GM21447 (cell line): ENCODE measurements at regions not wholly inside any gene's neighbourhood (a gene's known extent, or its start where the extent isn't known, plus 50 kb on each side); places are given as distances from the start of the nearest gene placed in this dataset.
A peak's percentile ranks its signal among the peaks of the same experiment; 100 is the strongest.
"Not testable (repeated sequence)": the region's sequence is repeated elsewhere in the genome, so short reads cannot be mapped to it uniquely, and the experiment has no call there.

Source experiments
- ATAC-seq: cut with Tn5 transposase; IDR thresholded peaks from one replicate; pipeline ENCODE4 v1.9.1; 2021; ENCODE audit not compliant: unreplicated experiment

DNA sequence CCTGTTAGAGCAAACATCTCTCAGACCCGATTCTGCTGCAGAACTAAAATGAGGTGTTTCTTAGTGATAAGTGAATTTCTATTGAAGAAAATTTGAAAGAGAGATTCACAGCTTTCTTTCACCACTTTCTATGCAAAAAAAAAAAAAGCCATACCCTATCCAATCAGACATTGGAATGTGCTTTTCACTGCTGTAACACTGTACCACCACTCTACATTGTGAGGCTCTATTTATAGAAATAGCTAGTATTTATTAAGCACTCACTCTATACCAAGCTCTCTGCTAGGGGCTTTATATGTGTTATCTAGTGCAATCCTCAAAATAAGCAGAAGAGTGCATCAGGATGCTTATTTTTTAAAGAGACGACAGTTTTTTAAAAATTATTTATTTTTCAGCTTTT lies 580.6 kb upstream of the VRK2 start:
- no peak for ATAC-seq

DNA sequence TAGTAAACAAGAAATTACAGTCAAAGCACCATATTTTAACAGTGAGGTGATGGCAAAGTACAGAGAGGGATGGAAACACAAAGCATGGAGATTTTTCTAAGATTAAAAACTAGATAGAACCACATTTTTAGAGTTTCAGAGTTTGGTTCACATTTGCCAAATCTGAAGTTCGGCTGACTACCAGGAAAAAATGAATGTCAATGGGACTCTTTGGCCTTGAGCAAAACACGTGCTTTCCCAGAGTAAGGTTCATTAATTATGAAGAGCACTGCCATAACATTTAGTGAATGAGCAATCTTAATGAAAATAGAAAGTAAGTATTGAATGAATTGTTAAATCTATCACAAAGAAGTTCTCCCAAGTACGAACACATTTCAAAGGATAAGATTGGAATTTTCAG lies 571.2 kb upstream of the VRK2 start:
- no peak for ATAC-seq

DNA sequence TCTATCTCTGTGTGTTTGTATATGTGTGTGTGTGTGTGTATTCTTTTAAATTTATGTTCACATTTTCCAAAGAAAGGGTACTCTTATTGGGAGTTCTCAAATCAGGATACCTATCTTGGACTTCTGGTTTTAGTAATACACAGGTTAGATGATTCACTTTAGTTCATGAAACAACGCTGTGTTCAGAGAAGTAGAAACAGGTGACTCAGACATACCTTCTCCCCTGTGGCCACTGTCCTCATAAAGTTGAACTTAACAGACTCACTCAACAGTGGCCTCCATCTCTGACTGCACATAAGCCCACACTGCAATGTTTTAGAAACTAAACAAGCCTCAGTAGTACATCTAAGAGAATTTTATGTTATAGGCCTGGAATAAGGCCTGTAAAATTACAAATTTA lies 566.6 kb upstream of the VRK2 start:
- ATAC-seq, result no peak

DNA sequence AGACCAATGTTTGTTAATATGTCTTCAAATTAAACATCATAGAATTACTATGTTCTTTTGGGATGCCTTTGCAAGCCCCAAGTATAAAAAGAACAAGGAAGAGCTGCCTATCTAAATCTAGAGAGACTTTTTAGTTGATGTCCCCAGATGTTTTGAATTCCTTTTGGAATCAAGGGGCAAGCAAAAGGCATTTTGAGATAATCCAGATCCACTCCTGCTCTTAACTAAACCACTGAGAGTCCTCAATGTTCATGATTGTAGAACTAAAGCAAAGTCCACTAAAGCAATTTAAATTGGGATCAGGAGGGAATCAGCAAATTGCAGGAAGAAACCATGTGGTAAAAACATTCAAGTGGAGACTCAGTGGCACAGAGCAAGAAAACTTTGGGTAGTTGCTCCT lies 558.5 kb upstream of the VRK2 start:
- no peak for ATAC-seq

DNA sequence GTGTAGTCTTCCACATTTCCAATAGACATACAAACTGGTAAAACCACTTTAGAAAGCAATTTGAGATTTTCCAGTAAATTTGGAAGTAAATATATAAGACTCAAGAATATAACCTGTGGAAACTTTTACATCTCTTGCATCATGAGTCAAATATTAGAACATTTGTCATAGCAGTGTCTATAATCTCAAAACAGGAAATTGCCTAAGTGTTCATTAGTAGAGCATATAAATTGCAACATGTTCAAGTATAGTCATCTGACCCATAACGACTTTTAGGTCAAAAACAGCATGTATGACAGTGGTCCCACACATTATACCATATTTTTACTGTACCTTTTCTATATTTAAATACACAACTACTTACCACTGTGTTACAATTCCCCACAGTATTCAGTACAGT lies 555.9 kb upstream of the VRK2 start:
- ATAC-seq, result no peak

DNA sequence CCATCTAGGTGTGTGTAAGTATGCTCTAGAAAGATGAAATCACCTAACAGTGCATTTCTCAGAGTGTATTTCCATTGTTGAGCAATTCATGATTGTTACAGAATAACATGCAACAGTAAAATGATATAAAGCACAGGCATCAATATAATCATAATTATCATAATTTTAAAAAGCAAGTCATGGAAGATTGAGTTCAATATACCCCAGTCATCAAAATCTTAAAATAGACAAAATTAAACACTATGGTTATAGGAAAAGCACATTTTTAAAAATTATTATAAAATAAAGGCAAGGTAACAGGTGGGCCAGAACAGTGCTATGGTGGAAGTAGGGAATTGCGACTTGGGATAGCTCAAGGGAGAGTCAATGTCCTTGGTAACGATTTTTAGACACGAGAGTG lies 555.4 kb upstream of the VRK2 start:
- ATAC-seq, result no peak

DNA sequence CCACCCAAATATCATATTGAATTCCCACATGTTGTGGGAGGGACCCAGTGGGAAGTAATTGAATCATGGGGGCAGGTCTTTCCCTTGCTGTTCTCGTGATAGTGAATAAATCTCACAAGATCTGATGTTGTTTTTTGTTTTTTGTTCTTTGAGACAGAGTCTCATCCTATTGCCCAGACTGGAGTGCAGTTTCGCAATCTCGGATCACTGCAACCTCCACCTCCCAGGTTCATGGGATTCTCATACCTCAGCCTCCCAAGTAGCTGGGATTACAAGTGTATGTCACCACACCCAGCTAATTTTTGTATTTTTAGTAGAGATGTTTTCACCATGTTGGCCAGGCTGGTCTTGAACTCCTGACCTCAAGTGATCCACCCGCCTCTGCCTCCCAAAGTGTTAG lies 552.6 kb upstream of the VRK2 start:
- not testable (repeated sequence) for ATAC-seq

DNA sequence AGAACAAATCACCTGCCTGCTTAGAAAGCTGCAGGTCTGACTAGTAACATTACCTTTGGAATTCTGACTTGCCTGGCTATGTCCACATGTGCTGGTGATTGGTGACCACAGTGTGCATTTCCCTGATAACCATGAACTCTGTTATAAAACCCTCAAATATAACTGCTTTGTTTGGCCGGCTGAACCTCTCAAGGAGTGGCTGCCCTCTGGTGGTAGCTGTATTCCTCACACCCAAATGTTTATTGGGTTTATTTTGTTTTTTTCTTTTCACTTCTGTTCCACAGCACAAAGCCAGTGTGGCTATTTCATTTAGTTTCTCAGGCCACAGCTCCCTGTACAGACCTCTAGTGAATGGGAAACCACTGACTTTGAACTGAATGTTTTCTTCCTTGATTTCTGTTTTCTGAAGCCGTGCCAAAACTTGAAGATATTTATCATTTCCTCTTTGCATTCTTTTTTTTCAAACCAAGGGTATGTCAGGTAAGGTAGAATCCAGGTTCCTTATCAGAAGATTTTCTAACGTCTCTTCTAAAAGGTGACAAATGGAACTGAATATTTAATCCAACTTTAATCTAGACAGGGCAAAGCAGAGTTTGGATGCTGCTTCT lies 549.0 kb upstream of the VRK2 start:
- peak; percentile 76 for ATAC-seq

DNA sequence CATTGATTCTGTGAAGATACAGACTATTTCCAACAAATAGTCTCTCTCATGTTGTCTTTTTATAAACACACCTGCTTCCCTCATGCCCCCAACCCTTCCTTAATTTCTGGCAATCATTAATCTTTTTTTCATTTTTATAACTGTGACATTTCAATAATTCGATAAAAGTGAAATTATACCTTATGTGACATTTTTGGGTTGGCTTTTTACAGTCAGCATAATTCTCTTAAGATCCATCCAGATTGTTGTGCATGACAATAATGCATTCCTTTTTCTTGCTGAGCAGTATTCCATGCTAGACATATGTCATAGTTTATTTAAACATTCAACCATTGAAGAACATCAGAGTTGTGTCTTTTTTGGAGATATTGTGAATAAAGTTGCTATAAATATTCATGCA lies 541.8 kb upstream of the VRK2 start:
- no peak for ATAC-seq

DNA sequence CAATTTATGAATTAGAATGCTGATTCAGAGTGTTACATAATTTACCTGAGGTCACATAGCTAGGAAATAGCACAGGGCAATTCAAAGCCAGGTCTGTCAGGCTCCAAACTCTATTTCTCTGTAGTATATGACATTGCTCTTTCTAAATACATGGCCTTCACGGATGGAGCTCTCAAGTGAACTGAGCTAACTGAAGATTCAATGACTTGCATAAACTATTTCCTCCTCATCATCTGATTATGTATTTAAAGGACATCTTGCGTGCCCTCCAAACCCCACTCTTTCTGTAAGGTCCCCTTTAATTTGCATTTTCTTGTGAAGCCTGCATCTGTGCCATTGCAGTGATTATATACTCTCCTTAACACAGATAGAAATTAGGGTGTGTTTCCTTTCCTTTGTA lies 537.4 kb upstream of the VRK2 start:
- no peak for ATAC-seq

DNA sequence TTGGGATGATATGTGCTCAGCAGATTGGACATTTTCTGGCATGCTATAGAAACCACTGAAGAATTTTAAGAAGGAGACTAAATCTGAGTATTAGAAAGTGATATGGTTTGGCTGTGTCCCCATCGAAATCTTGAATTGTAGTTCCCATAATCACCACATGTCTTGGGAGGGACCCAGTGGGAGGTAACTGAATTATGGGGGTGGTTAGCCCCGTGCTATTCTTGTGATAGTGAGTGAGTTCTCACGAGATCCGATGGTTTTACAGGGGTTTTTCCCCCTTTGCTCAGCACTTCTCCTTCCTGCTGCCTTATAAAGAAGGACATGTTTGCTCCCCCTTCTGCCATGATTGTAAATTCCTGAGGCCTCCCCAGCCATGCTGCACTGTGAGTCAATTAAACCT lies 535.9 kb upstream of the VRK2 start:
- ATAC-seq, result no peak

DNA sequence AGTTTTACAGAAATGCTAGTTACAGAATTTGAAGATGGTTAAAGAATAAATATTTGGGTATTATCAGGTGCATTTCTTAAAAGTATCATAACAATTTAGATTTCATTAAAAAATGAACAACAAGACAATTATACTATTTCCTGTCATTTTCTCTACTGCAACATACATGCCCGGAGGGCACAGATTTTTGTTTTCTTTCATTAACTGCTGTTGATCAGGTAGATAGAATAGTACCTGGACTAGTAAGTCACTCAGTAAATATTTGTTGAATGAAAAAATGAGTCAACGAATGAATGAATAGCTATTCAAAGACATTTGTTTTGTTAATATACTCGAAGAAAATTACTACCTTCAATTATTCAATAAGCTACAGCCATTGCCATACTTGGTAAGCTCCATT lies 531.2 kb upstream of the VRK2 start:
- ATAC-seq, result no peak

DNA sequence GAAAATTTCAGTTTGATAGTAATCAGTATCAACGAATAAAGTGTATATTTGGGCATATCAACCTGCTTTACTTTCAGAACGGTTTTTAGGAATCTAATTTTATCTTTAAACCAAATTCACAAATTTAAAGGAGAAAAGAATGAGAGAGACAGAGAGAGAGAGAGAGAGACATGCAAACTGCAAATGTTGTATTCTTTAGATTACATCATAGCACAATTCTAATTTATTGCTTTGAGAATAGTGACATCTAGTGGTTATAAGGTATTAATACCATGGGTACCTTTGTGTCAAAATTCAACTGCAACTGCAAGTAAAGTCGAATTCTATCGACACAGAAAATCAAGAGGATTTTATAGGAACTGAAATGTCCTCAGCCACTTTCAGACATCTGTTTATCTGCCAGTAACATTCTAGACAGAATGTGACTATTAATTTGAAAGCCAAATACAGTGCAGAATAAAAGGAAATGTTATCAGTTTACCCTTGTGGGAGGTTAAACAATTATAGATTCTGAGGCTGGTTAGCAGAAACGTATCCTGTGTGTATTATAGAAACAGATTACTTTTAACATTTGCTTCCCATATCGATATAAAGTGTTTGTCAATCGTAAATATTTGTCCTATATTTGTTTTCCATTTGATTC lies 529.8 kb upstream of the VRK2 start:
- no peak for ATAC-seq

DNA sequence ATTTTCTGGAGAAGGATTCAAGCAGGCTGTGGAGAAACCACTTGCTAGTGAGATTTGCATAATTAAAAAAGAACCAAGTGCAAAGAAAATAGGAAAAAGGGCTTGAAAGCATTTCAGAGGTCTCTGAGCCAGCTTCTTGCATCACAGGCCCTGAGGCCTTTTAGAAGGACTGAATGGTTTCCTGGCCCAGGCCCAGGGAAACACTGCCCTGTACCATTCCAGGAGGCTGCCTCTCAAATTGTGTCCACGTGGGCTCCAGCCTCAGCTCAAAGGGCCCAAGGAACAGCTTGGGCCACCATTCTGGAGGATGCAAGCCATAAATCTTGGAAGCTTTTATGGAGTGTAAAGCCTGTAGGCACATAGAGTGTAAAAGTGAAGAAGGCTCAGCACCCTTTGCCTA lies 523.3 kb upstream of the VRK2 start:
- ATAC-seq, result no peak

DNA sequence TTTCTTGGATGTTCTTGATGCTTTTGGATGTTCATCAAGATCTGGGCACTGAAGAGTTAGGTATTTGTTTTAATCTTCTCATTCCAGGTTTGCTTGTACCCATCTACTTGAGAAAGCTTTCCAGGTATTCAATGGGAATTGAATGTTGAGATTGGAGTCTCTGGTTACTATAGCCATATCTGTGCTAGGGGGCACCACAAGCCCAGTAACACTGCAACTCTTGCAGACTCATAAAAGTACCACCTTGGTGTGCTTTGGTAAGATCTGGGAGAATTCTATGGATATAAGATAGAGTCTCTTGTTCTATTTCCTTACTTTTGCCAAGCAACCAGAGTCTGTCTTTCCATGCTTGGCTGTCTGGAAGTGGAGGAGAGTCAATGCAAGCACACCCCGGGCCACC lies 518.9 kb upstream of the VRK2 start:
- no peak for ATAC-seq

DNA sequence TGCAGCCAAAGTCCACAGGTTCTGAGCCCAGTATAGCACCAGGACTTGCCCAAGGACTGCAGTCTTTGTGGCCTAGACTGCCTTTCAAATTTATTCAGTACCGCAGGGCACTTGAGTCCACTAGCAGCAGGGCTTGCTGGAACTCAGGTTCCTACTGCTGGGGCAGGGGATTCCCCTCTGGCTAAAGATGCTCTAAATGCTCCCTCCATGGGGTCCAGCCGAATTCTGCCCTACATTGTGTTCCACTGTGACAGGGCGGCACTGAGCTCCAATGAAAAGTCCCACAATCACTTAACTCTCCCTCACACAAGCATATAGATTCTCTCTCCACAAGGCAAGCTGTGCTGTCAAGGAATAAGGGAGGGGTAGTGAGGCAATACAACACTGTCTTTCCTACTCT lies 518.1 kb upstream of the VRK2 start:
- no peak for ATAC-seq

DNA sequence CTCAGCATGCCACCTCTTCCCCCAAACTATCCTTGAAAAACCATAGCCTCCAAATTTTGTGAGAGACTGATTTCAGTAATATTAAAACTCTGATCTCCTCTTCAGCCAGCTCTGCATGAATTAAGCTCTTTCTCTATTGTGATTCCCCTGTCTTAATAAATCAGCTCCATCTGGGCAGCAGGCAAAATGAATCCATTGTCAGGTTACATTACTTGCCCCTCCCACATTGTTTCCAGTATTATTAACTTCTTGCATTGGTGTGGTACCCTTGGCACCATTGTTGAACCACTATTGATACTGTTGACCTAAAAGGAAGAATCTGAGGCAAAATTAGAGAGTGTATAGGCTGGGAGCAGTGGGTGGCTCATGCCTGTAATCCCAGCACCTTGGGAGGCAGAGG lies 512.2 kb upstream of the VRK2 start:
- no peak for ATAC-seq

DNA sequence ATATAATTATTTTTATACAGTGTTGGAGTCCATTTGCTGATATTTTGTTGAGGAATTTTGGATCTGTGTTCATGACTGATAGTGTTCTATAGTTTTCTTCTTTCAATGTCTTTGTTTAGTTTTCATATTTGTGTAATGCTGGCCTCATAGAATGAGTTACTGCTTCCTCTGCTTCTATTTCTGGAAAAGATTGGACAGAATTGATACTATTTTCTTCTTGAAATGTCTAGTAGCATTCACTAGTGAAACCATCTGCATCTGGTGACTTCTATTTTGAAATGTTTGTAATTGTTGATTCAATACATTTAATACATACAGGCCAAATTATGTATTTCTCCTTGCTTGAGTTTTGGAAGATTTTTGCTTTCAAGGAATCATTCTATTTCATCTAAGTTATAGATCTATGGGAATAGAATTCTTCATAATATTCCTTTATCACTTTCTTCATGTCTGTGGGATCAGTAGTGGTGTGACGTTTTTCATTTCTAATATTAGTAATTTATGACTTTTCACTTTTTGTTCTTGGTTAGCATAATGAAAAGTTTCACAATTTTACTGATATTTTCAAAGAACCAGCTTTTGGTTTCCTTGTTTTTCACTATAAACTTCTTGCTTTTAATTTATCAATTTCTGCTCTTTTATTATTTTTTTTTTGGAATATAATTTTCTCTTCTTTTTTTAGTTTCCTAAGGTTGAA lies 509.9 kb upstream of the VRK2 start:
- peak; percentile 67 for ATAC-seq

DNA sequence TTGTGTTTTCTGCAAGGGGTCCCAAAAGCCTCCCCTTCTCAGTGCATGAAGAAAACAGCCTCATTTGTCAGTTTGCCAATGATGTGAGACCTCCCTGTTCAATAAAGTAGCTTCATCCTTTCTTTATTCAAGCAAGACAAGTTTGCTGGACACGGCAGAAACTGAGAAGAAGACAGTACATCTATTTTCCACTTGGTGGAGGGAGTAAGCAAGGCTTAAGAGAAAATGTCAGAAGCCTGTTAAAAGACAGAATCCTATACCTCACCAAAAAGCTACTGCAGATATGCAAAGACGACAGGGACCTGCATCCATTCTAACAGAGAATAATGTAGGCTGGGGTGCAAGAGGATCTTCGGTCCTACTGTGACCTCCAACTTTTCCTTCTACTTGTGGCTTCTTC lies 506.8 kb upstream of the VRK2 start:
- ATAC-seq, result no peak

DNA sequence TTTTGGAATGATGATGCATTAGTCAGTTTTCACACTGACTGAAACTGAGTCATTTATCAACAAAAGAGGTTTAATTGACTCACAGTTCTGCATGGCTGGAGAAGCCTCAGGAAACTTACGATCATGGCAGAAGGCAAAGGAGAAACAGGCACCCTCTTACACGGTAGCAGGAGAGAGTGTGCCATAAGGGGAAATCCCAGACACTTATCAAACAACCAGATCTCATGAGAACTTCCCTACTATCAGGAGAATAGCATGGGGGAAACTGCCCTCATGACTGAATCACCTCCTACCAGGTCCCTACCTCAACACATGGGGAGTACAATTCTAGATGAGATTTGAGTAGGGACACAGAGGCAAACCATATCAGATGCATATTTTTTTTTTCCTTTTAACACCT lies 504.5 kb upstream of the VRK2 start:
- ATAC-seq, result no peak

DNA sequence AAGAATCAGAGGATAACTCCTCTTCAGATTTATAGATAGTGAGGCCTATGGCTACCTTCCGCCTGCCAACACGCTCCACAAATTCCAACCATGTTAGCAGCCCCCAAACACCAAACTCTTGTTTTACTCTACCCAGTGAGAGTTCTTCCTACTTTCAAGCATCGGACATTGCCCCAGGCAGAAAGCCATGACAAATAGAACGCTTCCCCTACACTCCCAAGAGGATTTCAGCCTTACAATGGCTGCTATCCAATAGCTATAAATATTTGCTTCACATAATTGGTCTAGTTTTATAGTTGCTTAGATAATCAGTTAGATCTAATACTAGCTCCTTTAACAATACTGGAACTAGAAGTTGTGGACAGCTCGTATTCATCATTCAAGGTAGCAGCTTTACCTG lies 503.4 kb upstream of the VRK2 start:
- ATAC-seq, result no peak

DNA sequence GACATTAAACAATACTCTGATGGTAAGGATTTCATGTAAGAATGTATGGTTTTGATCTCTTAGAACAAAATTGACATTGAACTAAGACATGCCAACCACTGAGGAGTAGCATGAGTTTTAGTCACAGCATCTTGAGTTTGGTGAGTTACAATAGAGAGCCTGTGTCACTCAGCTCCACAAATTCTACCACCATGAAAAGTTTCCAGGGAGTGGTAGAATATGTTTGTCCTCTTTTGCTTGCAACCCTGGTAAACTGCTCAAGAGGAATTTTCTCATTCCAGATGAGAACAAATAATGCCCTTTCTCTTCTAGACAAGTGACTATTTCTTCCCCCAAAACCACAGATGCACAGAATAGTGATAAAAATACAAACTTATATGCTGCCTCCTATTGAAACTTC lies 502.0 kb upstream of the VRK2 start:
- ATAC-seq, result no peak

DNA sequence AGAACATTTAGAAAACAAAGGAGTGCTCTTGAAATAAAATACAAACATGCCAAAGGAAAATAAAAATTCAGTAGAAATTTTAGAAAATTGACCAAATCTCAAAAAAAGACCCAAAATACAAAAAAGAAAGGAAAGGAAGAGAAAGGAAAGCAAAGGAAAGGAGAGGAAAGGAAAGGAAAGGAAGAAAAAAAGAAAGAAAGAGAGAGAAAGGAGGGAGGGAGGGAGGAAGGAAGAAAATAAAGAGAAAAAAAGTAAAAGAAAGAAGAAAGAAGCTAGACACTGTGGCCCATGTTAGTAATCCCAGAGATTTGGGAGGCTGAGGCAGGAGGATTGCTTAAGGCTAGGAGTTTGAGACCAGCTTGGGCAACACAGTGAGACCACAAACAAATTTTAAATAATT lies 500.1 kb upstream of the VRK2 start:
- ATAC-seq, result no peak
